Heart left ventricle (tissue), 16 donors: ENCODE measurements at regions not wholly inside any gene's neighbourhood (a gene's known extent, or its start where the extent isn't known, plus 50 kb on each side); places are given as distances from the start of the nearest gene placed in this dataset.

Experiments
- ATAC-seq, 4 donors: fragments of 200-7000 bp; cut with Tn5 transposase; one replicate each; pipeline ENCODE4 v1.9.1; 2020 to 2022; ENCODE audit warnings: moderate library complexity in 4 of 4, mild to moderate bottlenecking in 3 of 4, moderate number of reproducible peaks in 1 of 4
- DNase-seq, 5 donors: peaks; one replicate each; pipeline ENCODE4 v3.0.0-alpha.2; 2020
- H3K27ac ChIP-seq, 12 donors: fragments of 200-600 bp; sonication (generic) in 4 of 12; one replicate each; pipeline versions ENCODE4 v1.5.0 to v1.8.0; 2016 to 2022; ENCODE audit warnings: mild to moderate bottlenecking in 2 of 12
- H3K27me3 ChIP-seq, 9 donors: fragments of 200-600 bp; sonication (generic) in 2 of 9; one replicate each; pipeline versions ENCODE4 v1.5.1 to v1.8.0; 2016 to 2022; ENCODE audit warnings: mild to moderate bottlenecking in 3 of 9
- H3K36me3 ChIP-seq, 9 donors: fragments of 200-600 bp; sonication (generic) in 2 of 9; one replicate each; pipeline versions ENCODE4 v1.5.0 to v1.8.0; 2018 to 2022; ENCODE audit warnings: mild to moderate bottlenecking in 2 of 9
- H3K4me1 ChIP-seq, 12 donors: fragments of 200-600 bp; sonication (generic) in 4 of 12; one replicate each; pipeline versions ENCODE4 v1.5.0 to v1.8.0; 2016 to 2022; ENCODE audit warnings: mild to moderate bottlenecking in 3 of 12
- H3K4me3 ChIP-seq, 12 donors: fragments of 200-600 bp; sonication (generic) in 4 of 12; one replicate each; pipeline versions ENCODE4 v1.5.0 to v1.8.0; 2017 to 2022; ENCODE audit warnings: mild to moderate bottlenecking in 9 of 12, moderate library complexity in 4 of 12
- H3K9me3 ChIP-seq, 12 donors: fragments of 200-600 bp; sonication (generic) in 4 of 12; one replicate each; pipeline versions ENCODE4 v1.5.0 to v1.8.0; 2016 to 2022; ENCODE audit warnings: mild to moderate bottlenecking in 1 of 12
- POLR2A ChIP-seq, 2 donors: fragments of 450-650 bp; IDR thresholded peaks; one replicate each; pipeline ENCODE4 v1.6.1; 2017; ENCODE audit warnings: antibody characterized with exemption in 2 of 2, mild to moderate bottlenecking in 2 of 2, moderate library complexity in 2 of 2
- WGBS, 4 donors: extraction: QIAGEN DNeasy Blood & Tissue Kit in 2 of 4; methylation state at CpG; one replicate each; pipeline versions ENCODE4 v1.1.5 to v1.1.7; 2013 to 2018; 5-methylcytosine and 5-hydroxymethylcytosine counted together
- intact Hi-C, 10 donors: fragments of 100-400 bp; cut with DNase I; formaldehyde crosslinking; loops; one replicate each; pipeline versions ENCODE4 v1.11.1 to v1.14.2; 2022
- TF ChIP-seq, protein P1 (sequence below), 12 donors: fragments of 200-600 bp; sonication (generic) in 4 of 12; IDR thresholded peaks; one replicate each; pipeline versions ENCODE4 v1.5.0 to v1.8.0; 2018 to 2022; ENCODE audit warnings: antibody characterized with exemption in 12 of 12, mild to moderate bottlenecking in 5 of 12
- donor health status: ischemic (EF 13 %, LVEDD 7.1; RV severe dilation, severe dysfunction).
- donor health status: healthy with polysubstance abuse.
- donor health status: DM: no; HTN: yes; CAD: no.
- donor health status: DM: no; HTN: no; CAD: no.
- donor health status: ischemic (EF 25% LVEDD 6.9; RV normal size, moderate dysfunction).
- donor health status: ischemic (EF 25% LVEDD 5.7; RV mildly dilated, moderate dysfunction).
- donor health status: healthy.
- donor health status: DM: yes; HTN: yes; CAD: no.
- donor health status: ischemic (EF 35%, LVEDD 5.7; RV mildly dilated, moderate dysfunction).
- donor health status: nonischemic (EF 11% LVEDD 7.7; RV severe dilation, severe dysfunction).
- donor health status: DM: yes; HTN: yes; CAD: no.
- donor health status: PGD.
- donor health status: ischemic (EF 29% LVEDD 5.4; RV normal size, mild dysfunction).
- donor health status: nonischemic (EF 23%, LVEDD 6.1; RV moderate dilation, normal function).

DNA sequence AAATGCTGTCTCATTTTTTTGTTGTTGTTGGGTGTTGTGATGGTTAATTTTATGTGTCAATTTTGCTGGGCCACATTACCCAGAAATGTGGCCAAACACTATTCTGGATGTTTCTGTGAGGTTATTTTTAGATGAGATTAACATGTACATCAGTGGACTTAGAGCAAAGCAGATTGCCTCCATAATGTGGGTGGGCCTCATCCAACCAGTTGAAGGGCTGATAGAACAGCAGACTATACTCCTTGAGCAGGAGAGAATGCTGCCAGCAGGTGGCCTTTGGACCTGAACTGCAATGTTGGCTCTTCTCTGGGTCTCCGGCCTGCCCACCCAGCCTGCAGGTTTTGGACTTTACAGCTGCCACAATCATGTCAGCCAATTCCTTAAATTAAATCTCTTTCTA lies 169.0 kb downstream of the FTCDNL1 start:
- no peak overlapping the region for H3K27ac ChIP-seq
- no peak for DNase-seq
- TF ChIP-seq, protein P1, sequence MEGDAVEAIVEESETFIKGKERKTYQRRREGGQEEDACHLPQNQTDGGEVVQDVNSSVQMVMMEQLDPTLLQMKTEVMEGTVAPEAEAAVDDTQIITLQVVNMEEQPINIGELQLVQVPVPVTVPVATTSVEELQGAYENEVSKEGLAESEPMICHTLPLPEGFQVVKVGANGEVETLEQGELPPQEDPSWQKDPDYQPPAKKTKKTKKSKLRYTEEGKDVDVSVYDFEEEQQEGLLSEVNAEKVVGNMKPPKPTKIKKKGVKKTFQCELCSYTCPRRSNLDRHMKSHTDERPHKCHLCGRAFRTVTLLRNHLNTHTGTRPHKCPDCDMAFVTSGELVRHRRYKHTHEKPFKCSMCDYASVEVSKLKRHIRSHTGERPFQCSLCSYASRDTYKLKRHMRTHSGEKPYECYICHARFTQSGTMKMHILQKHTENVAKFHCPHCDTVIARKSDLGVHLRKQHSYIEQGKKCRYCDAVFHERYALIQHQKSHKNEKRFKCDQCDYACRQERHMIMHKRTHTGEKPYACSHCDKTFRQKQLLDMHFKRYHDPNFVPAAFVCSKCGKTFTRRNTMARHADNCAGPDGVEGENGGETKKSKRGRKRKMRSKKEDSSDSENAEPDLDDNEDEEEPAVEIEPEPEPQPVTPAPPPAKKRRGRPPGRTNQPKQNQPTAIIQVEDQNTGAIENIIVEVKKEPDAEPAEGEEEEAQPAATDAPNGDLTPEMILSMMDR (IDR thresholded peaks at IDR 0.05) = no peak
- TF ChIP-seq POLR2A (IDR thresholded peaks at IDR 0.05) = no peak
- intact Hi-C loops = no loop called here
- no peak overlapping the region for H3K4me3 ChIP-seq
- no peak for ATAC-seq
- no peaks in the 10 kb centered on the region for H3K36me3 ChIP-seq
- H3K4me1 ChIP-seq = no peaks in the 10 kb centered on the region
- H3K27me3 ChIP-seq = no peaks in the 10 kb centered on the region
- H3K9me3 ChIP-seq = no peaks in the 10 kb centered on the region
- WGBS, 4 donors = 88 to 96% (median 91%) methylated on average over 1 of the region's 1 CpG

DNA sequence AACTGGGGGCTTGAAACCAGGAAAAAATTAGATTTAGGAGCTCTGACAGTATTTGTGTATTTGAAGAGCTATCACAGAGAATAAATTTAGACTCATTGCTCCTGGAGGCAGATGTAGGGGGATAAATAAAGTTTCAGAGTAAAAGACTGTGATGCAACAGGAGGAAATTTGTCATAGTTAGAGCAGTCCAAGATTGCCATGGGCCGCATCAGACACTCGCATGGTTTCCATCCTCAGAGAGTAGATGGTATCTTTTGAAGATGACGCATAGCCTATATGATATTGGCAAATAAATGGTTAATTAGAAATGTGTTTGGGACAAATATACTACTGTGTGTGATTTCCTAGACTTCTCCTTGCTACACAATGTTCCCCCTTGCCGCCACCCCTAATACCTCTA lies 170.5 kb downstream of the FTCDNL1 start:
- intact Hi-C loops = no loop called here
- Histone ChIP-seq H3K4me1 (no peaks in the 10 kb centered on the region), H3K27me3 (no peaks in the 10 kb centered on the region), H3K9me3 (no peaks in the 10 kb centered on the region), H3K27ac (no peak overlapping the region), H3K4me3 (no peak overlapping the region), H3K36me3 (no peaks in the 10 kb centered on the region)
- WGBS, 4 donors = 95 to 96% (median 95%) methylated on average over 4 of the region's 4 CpGs
- TF ChIP-seq POLR2A (IDR thresholded peaks at IDR 0.05) = no peak
- TF ChIP-seq, protein P1 (IDR thresholded peaks at IDR 0.05) = no peak
- ATAC-seq = no peak
- no peak for DNase-seq

DNA sequence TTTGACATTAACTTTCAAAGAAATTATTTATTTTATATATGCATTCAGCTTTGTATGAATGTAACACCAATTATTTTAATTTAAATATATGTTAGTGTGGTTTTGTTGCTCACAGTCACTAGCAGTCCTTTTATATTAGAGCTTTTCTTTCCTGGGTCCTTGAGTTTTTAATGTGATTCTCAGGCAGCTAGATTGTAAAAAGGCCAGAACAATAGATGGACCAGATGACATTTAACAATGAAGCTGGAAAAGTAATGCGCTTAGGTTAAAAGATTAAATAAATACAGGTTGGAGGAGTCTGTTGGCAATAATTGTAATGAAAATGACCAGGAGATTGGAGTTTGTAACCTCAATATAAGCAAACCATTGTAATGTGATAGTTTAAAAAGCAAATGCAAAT lies 171.1 kb downstream of the FTCDNL1 start:
- Histone ChIP-seq H3K27me3 (no peaks in the 10 kb centered on the region), H3K27ac (no peak overlapping the region), H3K36me3 (no peaks in the 10 kb centered on the region), H3K4me3 (no peak overlapping the region), H3K9me3 (no peaks in the 10 kb centered on the region), H3K4me1 (no peaks in the 10 kb centered on the region)
- DNase-seq (no peak), ATAC-seq (no peak)
- TF ChIP-seq POLR2A (IDR thresholded peaks at IDR 0.05) = no peak
- TF ChIP-seq, protein P1 (IDR thresholded peaks at IDR 0.05) = no peak
- intact Hi-C loops = no loop called here
- 90 to 95% (median 93%) methylated on average over 1 of the region's 1 CpG for WGBS, 4 donors

DNA sequence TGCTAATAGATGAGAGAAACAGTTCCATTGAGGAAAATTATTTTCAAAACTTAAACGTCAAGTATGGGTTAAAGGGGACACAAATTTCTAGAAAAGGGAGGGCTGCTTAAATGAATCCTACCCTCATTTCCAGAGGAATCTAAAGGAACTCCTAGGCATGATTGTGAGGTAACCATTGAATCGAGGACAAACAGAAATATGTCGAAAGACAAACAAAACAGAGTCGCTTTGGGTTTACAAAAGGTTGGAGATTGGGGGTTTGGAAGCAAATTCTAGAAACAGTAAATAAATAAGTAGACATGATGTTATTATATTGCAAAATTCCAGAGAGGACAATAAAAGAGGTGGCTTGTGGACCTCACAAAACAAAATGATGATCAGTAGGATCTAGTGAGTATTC lies 173.1 kb downstream of the FTCDNL1 start:
- WGBS, 4 donors = 73 to 85% (median 82%) methylated on average over 4 of the region's 4 CpGs
- Histone ChIP-seq H3K27me3 (no peaks in the 10 kb centered on the region), H3K4me3 (no peak overlapping the region), H3K36me3 (no peaks in the 10 kb centered on the region), H3K4me1 (no peaks in the 10 kb centered on the region), H3K9me3 (no peaks in the 10 kb centered on the region), H3K27ac (no peak overlapping the region)
- DNase-seq = no peak
- ATAC-seq = no peak
- TF ChIP-seq, protein P1 (IDR thresholded peaks at IDR 0.05) = no peak
- TF ChIP-seq POLR2A (IDR thresholded peaks at IDR 0.05) = no peak
- intact Hi-C loops = no loop called here
